A673 (cell line): ENCODE measurements at regions not wholly inside any gene's neighbourhood (a gene's known extent, or its start where the extent isn't known, plus 50 kb on each side); places are given as distances from the start of the nearest gene placed in this dataset.

Experiments used
- EZH2 ChIP-seq: fragments of 200-600 bp; sonication (generic); IDR thresholded peaks from 2 replicates; pipeline ENCODE4 v1.6.1; 2017; ENCODE audit warnings: borderline replicate concordance, low read depth, mild to moderate bottlenecking, mixed read lengths, antibody characterized with exemption, low read length; ENCODE audit not compliant: poor library complexity, severe bottlenecking
- TF ChIP-seq, protein P1 (sequence below): fragments of 300-800, 200-600 bp; sonication (generic); conservative IDR thresholded peaks from 2 replicates; pipeline ENCODE4 v1.5.1; 2017; ENCODE audit warnings: low read depth, mild to moderate bottlenecking, antibody characterized with exemption, low read length, moderate library complexity, mixed read lengths

DNA sequence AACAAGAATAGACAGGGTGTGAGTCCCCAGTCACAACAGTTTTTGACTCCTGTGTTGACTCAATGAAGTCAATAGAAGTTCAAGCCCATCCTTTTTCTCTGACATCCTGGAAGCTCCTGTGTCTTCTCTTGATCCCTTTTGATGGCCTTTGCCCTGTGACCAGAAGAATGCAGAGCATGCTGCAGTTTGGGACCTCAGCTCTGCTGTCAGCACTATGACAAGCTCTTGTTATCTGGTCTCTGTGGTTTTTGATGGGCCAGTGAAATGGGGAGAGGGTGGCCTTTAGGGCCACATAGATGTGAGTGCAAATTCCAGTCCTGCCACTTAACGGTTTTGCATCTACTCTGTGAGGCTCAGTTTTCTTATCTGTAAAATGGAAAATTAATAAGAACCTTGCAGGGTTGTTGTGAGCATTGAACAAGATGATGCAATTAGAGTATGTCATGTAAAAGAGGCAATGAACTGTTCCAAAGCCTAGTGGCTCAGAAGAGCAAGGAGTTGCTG is 102.4 kb upstream of the IKZF1 start:
- TF ChIP-seq, protein P1, sequence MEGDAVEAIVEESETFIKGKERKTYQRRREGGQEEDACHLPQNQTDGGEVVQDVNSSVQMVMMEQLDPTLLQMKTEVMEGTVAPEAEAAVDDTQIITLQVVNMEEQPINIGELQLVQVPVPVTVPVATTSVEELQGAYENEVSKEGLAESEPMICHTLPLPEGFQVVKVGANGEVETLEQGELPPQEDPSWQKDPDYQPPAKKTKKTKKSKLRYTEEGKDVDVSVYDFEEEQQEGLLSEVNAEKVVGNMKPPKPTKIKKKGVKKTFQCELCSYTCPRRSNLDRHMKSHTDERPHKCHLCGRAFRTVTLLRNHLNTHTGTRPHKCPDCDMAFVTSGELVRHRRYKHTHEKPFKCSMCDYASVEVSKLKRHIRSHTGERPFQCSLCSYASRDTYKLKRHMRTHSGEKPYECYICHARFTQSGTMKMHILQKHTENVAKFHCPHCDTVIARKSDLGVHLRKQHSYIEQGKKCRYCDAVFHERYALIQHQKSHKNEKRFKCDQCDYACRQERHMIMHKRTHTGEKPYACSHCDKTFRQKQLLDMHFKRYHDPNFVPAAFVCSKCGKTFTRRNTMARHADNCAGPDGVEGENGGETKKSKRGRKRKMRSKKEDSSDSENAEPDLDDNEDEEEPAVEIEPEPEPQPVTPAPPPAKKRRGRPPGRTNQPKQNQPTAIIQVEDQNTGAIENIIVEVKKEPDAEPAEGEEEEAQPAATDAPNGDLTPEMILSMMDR = no peak
- TF ChIP-seq EZH2 = no peak
